ENCODE measurements at regions not wholly inside any gene's neighbourhood (a gene's known extent, or its start where the extent isn't known, plus 50 kb on each side); places are given as distances from the start of the nearest gene placed in this dataset.

DNA sequence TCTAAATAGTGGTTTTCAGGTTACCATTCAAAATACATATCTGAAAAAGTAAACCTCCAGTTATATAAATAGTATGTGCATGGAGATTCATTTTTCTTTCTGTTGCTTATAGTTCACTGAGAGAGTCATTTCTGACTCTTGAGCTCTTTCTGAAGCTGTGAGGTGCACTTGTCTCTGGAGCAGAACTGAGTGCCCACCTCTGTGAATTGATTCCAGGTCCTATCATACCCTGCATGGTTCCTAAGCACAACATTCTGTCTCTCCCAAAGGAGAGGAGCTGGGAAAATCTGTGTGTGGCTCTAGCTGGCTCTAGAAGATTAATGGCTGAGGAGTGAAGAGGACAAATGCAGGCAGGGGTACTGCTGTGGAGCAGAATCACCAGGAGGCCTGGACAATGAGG is 161.6 kb upstream of the HCCS start:
- TF ChIP-seq, protein P1, sequence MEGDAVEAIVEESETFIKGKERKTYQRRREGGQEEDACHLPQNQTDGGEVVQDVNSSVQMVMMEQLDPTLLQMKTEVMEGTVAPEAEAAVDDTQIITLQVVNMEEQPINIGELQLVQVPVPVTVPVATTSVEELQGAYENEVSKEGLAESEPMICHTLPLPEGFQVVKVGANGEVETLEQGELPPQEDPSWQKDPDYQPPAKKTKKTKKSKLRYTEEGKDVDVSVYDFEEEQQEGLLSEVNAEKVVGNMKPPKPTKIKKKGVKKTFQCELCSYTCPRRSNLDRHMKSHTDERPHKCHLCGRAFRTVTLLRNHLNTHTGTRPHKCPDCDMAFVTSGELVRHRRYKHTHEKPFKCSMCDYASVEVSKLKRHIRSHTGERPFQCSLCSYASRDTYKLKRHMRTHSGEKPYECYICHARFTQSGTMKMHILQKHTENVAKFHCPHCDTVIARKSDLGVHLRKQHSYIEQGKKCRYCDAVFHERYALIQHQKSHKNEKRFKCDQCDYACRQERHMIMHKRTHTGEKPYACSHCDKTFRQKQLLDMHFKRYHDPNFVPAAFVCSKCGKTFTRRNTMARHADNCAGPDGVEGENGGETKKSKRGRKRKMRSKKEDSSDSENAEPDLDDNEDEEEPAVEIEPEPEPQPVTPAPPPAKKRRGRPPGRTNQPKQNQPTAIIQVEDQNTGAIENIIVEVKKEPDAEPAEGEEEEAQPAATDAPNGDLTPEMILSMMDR (IDR thresholded peaks at IDR 0.05): no peak
- TF ChIP-seq POLR2A (IDR thresholded peaks at IDR 0.05) (no peak), EP300 (IDR thresholded peaks at IDR 0.05) (no peak)
